ENCODE measurements at regions not wholly inside any gene's neighbourhood (a gene's known extent, or its start where the extent isn't known, plus 50 kb on each side); places are given as distances from the start of the nearest gene placed in this dataset.
"Not testable (repeated sequence)": the region's sequence is repeated elsewhere in the genome, so short reads cannot be mapped to it uniquely, and the experiment has no call there.

DNA sequence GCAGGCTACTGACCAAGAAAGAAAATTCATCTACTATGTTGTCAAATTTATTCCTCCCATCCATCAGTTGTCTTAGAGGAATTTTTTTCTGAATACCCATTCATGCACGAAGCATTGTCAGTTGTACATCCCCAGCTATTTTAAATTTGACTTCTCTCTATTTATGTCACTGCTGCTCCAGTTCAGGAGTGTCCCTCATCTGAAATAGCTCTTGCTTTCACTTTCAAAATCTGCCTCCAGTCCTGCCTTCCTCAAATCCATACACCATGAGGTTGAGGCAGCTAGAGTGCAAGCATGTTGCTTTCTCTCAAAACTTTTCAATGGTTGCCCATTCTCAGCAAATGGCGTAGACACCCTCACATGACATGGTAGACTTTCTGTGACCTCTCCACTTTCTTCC is 335.4 kb upstream of the CDH2 start:
- DNase-seq = no peak

- no peak for DNase-seq
Observed at GRCh38 chr18:28511413-28511821, 334.5 kb upstream of the CDH2 start.

DNA sequence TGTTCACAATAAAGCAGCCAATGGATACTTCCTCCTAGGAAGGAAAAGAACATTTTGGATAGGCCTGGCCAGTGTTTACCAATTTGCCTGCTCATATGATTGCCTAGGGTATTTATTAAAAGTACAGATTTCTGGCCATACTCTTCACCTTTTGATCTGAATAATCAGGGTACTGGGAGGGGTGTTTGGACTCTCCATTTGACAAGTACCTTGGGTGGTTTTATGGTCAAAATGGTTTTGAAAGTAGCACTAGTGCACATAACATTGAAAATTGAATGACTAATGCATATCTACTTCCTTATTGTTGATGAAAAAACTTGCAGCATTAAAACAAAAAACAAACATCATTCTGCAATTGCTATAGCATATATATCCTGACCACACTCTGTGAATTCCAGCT is 333.3 kb upstream of the CDH2 start:
- DNase-seq = no peak

- DNase-seq = no peak
Observed at GRCh38 chr18:28504066-28504465, 327.1 kb upstream of the CDH2 start.

- no peak for DNase-seq
Observed at GRCh38 chr18:28494151-28494550, 317.2 kb upstream of the CDH2 start.

DNA sequence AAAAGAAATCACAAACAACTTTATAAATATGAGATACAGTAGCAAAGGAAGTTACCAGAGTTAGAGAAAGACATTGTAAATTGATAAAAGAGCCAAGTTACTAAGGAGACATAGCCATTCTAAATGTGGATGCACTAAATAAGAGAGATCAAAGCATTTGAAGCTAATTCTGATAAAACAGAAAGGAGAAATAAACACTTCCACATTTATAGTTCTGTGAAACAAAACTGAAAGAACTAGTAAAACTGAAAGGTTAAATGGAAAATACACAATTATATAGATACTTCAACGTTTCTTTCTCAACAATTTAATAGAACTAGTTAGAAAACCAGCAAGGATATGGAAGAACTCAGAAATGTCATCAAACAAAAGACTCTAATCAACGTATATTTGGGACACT is 309.0 kb upstream of the CDH2 start:
- no peak for DNase-seq

DNA sequence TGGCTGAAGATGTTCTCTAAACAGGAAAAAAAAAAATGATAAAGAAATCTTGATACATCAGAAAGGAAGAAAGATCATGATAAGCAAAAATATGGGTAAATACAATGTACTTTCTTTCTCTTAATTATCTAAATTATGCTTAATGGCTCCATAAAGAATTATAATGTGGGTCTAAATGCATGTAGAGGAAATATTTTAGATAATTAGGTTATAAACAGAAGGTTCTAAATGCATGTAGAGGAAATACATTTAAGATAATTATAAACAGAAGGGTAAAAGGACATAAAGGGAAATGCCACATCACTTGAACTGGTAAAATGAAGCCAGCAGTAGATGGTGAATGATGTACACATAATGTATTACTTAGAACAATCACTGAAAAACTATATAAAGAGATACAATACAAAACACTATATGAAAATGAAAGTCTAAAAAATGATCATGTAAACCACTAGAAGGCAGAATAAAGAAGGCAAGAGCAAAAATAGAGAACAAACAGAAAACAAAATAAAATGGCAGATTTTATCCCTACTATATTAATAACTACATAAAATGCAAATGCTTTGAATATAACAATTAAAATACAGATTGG is 308.4 kb upstream of the CDH2 start:
- no peak for DNase-seq

GRCh38 chr18:28478531-28478930 is 301.6 kb upstream of the CDH2 start:
- DNase-seq = no peak

GRCh38 chr18:28476302-28476701 is 299.4 kb upstream of the CDH2 start:
- no peak for DNase-seq

DNA sequence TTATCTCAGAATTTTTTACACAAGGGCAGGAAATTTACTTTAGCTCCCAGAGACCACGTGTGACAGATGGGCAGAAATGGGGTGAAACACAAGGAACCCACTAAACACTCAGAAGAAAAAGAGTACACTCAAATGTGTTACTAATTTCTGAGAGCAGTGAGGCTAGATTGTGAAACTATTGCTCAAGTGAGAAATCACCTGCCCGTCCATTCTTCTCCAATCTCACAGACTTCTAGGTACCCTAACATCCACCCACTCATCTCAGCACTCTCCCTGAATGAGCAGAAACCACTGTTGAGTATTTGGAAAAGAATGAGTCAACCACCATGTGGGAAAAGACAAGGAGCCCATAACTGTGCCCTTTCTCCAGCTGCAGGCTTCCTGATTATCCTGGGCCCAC is 293.0 kb upstream of the CDH2 start:
- DNase-seq = no peak

DNA sequence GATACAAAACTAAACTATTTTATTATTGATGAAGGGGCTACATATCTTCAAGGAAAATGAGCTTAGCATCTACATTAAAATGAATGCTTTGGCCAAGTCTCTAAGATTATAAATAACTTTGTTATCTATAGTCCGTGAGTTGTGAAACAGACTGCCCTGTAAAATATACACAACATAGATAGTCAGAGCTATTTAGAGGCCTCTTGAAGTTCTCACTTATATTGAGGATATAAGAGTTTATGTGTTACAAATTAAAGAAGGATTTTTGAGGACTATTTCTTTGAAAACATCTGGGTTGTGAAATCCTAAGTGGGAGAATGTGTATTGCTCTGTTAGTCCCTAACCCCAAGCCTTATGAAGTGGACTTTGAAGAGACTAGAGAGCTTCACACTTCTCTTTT is 292.0 kb upstream of the CDH2 start:
- no peak for DNase-seq

GRCh38 chr18:28466204-28466603 is 289.3 kb upstream of the CDH2 start:
- DNase-seq = no peak

DNA sequence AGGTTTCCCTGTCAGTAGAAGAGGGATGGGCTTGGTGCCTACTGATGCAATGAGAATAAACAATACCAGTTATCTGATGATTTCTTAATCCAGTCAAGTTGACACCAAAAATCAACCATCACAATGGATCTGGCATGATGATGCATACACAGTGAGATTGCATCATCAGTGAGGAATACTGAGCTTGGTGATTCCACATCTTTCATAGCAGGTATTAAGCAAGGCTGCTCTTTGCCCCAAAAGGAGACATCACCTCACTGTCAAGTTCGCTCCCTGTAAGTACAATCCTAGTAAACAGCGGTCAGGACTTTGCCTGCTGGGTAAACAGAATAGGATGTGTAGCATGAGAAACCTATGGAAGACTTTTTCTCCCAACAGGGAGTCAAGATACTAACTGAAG is 282.7 kb upstream of the CDH2 start:
- no peak for DNase-seq

DNA sequence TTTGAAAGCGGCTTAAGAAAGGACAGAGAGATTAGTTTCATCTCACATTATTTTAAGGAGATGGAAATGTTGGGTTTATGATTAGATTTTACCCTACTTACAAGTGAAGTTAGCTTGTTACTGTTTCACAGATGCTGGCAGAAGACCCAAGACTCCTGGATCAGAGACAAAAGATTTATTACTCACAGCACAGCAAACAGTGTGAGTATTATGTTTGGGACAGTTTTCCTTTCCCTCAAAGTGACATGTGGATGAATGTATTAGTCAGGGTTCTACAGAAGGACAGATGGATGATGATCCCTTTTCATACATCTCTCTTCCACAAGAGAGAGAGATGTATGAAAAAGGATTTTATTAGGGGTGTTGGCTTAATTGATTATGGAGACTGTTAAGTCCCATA is 281.8 kb upstream of the CDH2 start:
- DNase-seq = no peak

DNA sequence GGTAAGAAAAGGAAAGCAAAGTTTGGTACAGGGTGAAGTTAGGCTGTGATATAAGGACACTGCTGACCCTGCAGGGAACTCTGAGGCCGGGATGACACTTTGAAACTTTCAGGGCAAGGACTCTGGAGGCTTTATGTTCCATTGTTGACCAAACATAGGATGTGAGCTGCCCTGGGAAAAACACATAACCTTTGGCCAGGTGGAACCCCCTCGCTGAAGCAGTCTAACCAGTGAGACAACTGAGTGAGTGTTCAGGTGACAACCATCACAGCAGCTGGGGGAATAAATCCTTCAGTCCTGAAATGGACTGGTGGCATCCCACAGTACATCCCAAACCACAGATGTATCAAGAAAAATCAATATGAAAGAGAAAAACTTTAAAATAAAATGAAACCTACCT is 280.9 kb upstream of the CDH2 start:
- no peak for DNase-seq

DNA sequence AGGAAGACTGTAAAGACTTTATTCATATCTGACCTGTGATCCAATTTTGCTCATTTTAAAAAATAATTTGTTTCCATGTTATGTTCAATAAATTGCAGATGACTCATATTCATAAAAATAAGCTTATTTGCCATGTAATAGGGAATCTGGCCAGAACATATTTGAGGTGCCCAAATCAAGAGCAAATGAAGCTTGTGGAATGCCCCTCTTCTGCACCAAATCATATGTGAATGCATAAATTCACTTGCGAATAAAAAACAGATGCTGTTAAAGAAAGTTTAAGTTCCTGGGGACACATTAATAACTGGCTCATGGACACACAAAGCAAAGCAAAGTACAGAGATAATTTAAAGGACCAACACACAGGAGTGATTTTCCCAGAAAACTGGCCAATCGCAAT is 279.0 kb upstream of the CDH2 start:
- DNase-seq = no peak

GRCh38 chr18:28439870-28440269 is 262.9 kb upstream of the CDH2 start:
- DNase-seq = no peak

DNA sequence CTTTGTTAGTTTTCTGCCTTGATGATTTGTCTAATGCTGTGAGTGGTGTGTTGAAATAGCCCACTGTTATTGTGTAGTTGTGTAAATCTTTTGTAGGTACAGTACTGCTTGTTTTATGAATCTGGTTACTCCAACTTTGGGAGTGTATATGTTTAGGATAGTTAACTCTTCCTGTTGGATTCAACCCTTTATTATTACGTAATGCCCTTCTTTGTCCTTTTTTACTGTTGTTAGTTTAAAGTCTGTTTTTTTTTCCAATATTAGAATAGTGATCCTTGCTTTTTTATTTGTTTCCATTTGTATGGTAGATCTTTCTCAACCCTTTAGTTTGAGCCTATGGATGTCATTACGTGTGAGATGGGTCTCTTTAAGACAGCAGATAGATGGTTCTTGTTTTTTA is 261.5 kb upstream of the CDH2 start:
- DNase-seq = no peak

- no peak for DNase-seq
Observed at GRCh38 chr18:28432339-28432738, 255.4 kb upstream of the CDH2 start.

DNA sequence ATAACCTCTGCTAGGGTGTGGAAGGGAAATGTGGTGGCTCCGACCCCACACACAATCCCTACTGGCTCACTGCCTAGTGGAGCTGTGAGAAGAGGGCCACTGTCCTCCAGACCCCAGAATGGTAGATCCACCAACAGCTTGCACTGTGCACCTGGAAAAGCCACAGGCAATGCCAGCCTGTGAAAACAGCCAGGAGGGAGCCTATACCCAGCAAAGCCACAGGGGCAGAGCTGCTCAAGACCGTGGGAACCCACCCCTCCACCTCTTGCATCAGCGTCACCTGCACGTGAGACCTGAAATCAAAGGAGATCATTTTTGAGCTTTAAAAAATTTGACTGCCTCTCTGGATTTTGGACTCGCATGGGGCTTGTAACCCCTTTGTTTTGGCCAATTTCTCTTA is 249.0 kb upstream of the CDH2 start:
- DNase-seq = no peak

- no peak for DNase-seq
Observed at GRCh38 chr18:28422577-28422976, 245.6 kb upstream of the CDH2 start.

GRCh38 chr18:28421950-28422349 is 245.0 kb upstream of the CDH2 start:
- not testable (repeated sequence) for DNase-seq

DNA sequence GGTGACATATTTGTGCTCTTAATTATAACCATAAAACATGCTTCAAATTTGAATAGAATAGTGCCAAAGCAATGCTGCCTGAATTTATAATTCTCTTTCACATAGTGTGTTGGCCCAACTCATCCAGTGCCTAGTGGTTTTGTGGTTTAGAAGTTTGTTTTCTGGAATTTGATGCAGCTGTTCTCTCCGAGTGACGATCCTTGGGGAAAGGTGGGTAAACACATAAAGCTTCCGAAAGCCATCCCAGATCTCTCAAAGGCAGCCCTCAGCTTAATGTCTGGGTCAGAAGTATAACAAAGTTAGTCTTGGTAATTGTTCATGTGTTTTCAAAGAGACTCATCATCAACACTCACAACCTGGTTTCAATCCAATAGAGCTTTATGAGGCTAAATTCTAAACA is 235.6 kb upstream of the CDH2 start:
- DNase-seq = no peak

- DNase-seq = no peak
Observed at GRCh38 chr18:28411806-28412205, 234.9 kb upstream of the CDH2 start.

GRCh38 chr18:28409811-28410210 is 232.9 kb upstream of the CDH2 start:
- no peak for DNase-seq

DNA sequence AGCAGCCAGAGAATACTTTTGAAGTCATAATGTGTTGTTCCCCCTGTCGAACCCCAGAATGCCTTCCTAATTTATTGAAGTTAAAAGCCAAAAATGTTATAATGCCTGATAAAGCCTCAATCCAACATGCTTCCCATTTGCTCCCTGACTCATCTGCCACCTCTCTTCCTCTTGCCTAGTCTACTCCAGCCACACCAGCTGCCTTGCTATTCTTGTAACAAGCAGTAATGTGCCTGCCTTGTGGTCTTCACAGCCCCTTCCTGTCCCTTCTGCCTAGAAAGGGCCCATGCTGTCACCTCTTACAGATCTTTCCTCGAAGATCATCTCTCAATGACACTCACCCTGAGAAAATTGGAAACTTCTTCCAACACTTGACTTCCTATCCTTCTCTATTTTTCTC is 231.6 kb upstream of the CDH2 start:
- DNase-seq = no peak

All from CD4-positive, alpha-beta T cell treated with Interleukin-15 for 1 hour (primary cell).